HG02571 (cell line): ENCODE measurements at regions not wholly inside any gene's neighbourhood (a gene's known extent, or its start where the extent isn't known, plus 50 kb on each side); places are given as distances from the start of the nearest gene placed in this dataset.
"Not testable (repeated sequence)": the region's sequence is repeated elsewhere in the genome, so short reads cannot be mapped to it uniquely, and the experiment has no call there.

ENCODE experiments used
- ATAC-seq: cut with Tn5 transposase; IDR thresholded peaks from one replicate; pipeline ENCODE4 v1.9.1; 2021; ENCODE audit warnings: mild to moderate bottlenecking, moderate library complexity; ENCODE audit not compliant: unreplicated experiment

DNA sequence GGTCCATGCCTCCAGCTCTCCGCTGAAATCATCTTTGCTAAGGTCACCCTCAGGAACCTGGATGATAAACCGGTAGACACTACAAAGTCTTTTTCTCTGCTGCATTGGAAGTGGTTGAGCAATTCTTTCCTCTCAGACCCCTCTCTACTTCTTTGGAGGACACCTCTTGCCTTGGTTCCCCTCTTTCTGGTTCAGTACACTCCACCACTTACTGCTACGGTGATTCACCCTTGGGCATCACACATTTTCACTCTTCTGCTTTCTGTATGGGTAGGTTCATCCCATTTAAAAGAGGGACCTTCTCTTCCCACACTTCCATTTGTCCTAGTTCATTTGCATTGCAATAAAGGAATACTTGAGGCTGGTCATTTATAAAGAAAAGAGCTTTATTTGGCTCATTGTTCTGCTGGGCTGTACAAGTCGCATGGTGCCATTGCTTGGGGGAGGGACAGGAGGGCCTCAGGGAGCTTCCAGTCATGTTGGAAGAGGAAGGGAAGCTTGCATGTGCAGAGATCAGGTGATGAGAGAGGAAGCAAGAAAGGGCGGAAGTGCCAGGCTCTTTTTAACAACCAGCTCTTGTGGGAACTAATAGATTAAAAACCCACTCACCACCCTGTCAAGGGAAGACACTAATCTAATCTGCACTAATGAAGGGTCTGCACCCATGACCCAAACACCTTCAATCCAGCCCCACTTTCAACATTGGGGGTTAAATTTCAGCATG lies 149.7 kb upstream of the TMEM170B start:
- no peak for ATAC-seq

DNA sequence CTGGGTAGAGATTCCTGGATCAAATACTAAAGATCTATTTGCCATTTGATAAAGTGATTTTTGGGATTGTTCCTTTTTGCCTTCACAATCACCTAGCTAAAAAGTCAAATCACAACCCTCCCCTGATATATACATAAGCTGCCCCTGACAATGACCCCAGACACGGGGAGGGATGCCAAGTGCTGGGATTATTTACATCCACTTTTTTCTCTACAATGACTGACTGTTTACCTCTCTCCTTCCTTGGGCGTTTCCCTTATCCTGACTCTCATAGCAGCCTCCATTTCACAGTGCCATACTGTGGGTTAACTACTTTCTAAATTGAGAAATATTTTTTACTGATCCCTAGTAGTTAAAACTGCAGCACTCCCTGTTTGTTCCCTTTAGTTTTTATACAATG lies 150.8 kb upstream of the TMEM170B start:
- no peak for ATAC-seq

DNA sequence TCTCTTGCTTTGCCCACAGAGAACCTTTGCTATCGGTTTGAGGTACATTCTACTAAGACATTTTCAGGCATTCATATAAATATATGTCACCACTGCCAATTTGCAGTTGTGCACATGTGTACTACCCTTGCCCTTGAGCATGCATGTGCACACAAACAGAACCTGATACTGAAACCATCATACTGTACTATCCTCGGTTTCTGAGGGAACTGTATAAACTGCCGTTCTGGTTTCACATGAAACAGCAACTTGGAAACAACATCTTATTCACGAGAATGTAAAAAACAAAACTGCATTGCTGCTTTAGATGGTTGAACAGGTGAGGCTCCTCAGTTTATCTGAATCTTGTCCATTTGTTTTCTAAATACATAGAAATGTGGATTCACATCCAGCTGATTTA lies 151.2 kb upstream of the TMEM170B start:
- peak; percentile 64 for ATAC-seq

DNA sequence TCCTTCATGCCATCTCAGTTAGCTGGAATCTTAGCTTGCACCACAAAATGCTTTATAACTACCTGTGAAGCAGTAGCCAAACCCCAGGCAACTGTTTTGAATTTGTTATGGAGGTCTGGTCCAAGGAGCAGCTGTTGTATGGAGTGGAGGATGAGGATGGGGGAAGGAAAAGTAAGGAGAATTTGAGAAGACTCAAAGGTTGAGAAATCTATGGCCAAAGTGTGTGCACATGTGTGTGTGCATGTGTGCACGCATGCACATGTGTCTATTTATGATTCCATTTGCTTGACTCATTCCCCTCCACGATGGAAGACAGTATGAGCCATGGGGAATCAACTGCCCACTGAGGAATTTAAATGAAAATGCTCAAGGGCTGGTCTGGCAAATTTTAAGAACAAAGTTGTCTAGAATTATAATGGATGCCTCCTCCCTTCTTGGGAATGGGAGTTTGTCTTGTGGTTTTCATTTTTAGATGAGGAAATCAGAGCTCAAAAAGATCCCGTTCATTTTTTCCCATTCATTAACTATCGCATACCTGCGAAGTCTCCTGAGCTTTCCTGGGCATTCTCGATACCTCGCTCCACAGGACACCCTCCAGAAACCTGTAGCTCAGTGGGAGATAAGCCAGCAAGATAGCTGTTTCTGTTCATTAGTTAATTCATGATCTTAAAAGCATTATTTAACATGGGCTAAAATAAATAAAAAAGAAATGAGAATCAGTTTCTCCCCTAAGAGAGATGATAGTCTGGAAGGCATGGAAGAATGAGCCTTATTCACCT lies 152.3 kb upstream of the NEDD9 start:
- no peak for ATAC-seq

DNA sequence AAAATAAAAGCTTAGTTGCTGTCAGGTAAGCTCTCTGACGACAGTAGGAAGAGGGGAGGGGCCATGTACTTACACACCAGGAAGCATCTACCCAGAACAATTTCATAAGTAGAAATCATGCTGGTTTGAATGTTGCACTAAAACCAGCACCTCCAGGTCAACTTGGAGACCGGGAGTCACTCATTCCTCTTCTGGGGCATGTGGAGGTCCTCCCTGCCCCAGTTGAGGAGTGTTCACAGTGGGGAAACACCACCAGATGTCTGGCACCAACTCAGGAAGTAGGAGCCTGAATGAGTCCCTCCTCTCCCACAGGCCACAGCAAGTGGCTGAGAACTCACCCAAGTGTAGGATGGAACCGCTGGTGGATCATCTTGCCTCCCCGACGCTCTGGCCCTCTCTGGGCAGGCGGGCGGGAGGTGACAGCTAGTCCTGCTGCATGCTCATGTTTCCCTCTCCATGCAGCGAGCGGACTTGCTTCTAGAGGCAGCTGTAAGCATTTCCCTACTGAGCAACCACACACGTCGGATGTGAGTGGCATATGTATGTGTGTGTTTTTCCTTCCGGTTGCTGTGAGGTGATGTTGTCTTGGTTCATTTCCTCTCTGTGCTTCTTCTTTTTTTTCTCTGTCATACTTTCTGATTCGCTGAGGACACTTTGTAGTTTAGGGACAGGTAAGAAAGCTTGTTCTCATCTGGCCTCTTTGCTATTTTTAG lies 149.5 kb upstream of the NEDD9 start:
- ATAC-seq, result peak; percentile 66

DNA sequence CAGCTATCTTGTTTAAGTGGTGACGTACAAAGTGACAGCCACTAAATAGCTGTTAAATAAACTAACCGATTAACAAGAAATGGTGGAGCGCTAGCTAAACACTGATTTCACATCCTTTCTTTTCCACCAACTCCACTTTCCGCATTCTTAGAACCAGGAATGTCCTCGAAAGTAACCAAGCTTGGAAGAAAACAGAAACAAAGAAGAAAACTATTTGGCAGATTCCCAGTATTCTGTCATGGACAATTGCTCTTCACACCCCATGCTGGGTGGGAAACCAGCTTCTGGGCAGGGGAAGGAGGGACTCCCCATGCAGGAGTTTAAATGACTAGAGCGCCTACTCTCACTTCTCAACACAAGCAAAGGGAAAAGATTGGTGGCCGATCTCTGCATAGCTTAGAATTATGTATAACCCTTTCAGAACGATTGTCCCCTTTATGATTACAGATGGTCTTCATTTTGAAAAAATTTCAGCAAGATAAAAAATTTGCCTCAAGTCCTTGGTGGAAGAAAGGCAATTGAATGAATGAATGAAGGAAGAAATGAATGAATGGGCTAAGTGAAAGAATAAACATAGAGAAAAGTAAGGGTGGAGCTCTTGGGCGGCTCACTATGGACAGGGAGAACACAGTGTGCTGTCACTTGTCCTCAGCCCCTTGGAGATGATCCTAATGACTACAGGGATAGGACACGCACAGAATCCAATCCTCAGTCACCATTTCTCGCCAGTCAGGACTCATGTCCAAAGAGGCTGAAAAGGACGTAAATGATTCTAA lies 148.7 kb upstream of the NEDD9 start:
- no peak for ATAC-seq

DNA sequence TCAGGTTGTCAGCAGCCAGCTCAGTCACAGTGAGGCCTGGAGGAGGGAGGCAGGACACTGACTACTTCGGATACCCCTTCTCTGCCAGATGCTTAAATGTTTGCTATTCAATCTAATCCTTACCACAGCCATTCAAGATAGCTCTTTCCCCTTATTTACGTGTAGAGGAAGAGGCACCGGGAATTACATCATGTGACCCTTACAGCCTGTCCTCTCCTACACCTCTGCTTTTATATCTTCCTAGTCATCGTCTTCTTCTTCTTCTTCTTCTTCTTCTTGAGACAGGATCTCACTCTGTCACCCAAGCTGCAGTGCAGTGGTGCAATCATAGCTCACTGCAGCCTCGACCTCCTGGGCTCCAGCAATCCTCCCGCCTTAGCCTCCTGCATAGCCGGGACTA lies 148.1 kb upstream of the NEDD9 start:
- no peak for ATAC-seq

DNA sequence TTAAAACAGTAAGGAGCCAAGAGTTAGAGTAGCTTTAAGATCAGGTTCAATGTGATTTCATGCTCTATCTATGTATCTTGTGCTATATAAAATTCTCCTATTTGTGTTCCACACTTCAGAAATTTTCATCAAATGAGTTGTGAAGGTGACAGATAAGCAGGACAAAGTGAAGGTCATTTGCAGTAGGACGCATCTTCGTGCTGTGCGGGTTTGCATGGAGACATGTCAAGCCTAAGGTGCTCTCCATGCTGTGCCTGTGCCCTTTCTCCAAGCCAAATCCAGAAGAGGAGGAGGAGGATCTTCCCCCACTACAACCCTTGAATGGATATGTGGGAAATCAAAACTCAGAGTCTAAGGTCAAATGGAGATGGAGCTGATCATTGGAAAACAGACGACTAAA lies 147.3 kb upstream of the NEDD9 start:
- ATAC-seq, result no peak

DNA sequence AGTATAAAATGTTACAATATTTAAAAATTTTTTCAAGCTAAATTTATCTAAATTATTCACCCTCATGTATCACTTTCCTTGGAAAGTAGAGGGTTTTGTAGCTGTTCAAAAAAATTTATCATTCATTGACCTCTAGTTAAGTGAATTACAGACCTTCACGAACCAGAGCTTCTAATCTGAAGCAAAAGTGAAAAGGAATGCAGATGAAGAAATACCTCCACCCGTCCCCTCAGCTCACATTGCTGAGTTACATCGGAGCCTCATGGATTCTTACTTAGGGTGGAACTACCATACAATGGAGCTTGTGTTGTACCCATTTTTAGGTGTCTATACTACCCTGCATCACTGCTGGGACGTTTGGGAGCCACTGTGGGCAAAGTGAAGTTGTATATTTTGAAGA lies 146.2 kb upstream of the NEDD9 start:
- no peak for ATAC-seq

DNA sequence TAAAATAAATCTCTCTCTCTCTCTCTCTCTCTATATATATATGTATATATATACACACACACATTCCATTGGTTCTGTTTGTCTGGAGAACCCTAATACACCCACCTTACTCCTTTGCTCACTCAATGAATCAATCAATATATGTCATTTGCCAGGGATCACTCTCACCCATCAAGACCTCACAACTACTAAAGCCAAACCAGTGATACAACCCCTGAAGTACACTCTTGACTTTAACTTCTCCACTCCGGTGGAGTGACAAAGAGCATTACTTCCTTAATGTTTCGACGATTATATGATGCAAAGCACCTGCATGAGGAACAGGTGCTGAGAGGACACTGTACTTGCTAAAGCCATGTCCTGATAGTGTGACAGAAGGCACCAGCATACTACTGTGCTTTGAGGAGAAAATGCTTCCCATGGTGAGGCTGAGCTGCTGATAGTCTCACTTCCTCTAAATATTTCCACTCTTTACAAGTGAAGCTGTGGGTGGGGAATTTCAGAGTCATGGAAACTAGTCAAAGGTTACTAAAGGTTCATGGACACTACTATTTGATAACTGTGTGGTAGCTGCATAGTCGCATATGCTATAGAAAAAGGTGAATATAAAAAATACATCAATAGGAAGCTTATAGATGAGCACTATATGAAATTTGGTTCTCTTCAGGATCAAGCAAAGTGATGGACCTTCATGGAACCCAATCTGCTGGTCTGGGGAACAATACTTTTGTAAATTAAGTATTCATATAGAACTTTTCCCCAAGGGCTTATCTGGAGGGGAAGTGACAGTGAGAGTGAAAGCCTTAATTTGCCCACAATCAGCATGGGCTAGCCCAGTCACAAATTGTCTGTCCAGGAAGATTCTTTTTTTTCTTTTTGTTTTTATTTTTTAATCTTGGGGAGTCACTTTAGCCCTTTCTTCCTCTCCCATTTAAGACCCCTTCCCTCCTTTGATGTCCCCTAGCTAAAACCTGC lies 141.9 kb upstream of the NEDD9 start:
- ATAC-seq, result peak; percentile 89

DNA sequence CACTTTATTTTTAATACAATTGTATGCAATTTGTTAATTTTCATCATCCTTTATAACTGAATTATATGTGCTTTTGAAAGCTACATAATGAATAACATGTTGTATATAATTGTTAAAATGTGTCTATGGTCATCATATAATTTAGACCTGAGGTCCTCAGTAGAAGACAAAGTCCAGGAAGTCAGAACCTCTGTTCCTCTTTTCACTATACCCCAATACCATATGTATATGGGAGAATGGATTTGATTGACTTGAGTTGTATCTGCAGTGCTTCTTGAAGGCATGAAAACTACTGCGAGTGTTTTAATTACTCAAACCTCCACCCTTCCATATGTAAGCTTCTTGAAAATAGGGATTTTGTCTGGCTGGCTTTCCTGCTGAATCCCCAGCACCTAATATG lies 140.7 kb upstream of the NEDD9 start:
- no peak for ATAC-seq

DNA sequence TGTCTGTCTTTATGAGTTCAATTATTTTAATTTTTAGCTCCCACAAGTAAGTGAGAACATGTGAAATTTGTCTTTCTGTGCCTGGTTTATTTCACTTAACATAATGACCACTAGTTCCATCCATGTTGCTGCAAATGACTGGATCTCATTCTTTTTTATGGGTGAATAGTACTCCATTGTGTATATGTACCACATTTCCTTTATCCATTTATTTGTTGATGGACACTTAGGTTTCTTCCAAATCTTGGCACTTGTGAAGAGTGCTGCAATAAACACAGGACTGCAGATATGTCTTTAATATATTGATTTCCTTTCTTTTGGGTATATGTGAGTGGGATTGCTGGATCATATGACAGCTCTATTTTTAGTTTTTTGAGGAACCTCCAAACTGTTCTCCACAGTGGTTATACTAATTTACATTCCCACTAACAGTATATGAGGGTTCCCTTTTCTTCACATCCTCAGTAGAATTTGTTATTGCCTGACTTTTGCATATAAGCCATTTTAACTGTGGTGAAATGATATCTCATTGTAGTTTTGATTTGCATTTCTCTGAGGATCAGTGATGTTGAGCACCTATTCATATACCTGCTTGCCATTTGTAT lies 139.8 kb upstream of the NEDD9 start:
- ATAC-seq, result not testable (repeated sequence)

DNA sequence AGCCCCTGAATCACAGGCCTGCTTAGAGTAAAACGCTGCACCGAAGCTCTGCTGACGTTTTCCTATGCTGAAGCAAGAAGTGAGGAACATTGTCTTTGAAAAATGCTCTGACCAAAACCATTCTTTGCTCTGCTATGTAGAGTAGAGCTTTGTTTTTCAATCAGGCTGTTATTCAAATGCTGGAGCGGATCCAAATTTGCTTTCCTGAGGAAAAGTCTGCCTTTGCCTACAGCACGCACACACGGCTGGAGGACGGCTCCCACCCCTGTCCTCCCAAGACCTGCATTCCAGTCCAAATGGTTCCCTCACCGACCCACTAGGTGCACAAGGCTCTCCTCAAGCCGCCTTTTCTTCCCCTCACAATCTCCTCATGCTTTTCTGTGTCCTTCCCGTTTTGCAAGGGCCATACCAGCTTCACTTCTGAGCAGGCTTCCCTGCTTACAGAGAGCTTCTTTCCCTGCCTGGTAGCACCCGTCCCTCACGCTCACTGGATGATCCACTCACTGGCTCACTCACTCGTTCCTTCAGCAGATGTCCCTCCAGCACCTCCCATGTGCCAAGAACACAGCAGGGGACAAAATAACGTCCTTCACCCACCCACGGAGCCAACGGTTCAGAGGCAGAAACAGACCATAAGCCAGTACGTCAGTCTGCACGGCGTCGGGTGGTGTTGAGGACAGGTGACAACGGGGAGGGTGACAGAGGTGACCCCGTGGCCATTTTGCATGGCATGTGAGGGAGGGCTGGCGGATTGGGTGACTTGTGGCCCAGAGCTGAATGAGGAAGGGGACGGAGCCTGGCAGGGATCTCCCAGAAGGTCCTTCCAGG lies 137.9 kb upstream of the NEDD9 start:
- no peak for ATAC-seq

DNA sequence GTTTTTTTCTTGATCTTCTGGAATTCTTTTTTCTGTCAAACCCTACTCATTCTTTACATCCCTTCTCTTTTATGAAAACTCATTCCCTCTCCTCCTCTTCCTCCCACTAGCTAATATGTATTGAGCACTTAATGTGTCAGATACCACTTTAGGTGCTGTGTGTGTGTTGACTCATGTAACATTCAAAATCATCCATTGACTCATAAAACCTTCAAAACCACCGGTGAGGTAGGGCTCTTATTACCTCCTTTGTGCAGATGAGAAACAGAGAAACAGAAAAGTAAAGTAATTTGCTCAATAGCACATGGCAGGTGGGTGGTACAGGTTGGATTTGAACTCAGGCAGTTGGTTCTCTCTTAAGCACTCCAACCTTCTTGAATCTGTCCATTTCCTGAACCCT lies 136.3 kb upstream of the NEDD9 start:
- no peak for ATAC-seq

DNA sequence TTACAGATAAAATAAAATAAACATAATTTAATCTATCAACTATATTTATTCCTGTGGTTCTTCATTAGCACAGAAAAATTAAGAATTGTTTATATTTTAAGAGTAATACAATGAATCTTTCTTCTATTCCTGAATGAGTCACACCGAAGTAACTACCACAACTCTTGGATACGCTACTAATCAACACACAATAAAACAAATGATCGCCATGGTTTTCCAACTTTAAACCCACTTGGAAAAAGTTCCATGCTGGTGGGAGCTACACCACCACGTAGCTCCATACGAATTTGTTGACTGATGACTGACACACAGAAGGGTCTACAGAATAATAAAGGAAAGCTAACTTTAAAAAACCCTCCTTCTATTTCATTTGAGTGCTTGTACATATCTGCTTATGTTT lies 135.8 kb upstream of the NEDD9 start:
- ATAC-seq, result no peak

DNA sequence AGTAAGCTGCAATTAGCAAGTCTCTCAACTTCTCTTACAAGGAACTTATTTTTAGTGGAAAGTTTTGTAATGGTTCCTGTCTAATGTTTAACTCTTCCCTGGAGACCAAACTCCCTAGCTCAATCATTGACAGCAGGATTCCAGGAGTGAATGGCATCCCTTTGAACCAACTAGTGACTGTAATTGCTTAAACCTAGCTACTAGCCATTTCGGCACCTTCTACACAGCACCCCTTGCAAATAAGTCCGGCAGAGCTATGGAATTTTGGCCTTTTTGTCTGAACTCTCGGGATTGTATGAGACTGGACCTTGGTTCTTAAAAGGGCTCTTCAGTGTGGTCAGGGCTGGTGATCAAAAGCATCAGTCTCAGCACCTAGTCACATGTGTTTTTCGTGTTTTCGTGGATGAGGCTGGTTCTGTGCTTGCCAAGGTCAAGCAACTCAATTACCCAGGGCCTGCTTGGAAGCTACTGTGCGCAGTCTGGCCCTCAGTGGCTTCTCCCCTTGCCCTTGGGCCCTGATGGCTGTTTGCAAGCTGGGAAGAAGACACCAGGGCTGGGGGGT lies 135.3 kb upstream of the NEDD9 start:
- ATAC-seq, result no peak

DNA sequence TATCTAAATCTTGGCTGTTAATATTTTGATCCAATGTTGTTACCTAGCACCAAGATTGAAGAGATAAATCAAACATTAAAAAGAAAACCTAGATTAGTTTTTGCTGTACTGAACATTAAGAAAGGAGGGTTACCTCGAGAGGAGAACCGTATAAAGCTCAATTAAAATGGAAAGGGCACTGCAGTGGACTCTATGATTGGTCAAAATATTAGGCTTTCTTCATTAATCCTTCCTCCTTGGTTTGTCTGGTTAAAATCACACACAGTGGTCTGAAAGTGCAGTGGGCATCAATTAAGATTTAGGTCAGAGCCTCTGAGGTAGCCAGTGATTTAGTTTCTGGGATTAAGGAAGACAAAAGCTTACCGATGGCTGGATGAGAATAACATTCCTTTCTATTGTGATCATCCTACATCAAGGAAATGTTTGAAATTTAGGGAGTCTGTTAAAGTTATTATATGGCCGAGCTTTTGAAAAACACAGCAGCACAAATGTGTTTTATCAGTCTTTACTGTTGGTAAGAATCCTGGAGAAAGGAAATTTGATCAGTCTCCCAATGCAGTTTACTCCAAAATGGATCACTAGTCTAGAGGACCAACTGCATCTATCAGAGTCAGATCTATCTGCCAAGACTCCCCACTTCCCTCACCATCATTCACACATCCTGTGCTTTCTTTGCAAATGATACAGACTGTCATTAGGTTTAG lies 134.6 kb upstream of the NEDD9 start:
- no peak for ATAC-seq
